Fibroblast of pulmonary artery (primary cell): ENCODE measurements at regions not wholly inside any gene's neighbourhood (a gene's known extent, or its start where the extent isn't known, plus 50 kb on each side); places are given as distances from the start of the nearest gene placed in this dataset.

Source experiments
- DNase-seq: peaks from one replicate; pipeline ENCODE4 v3.0.0-alpha.2; 2010; ENCODE audit warnings: low read depth
- H3K4me3 ChIP-seq: replicated peaks from 2 replicates; pipeline ENCODE4 v1.5.1; 2011; ENCODE audit warnings: low read depth, mild to moderate bottlenecking, control low read depth, low read length, moderate library complexity
- TF ChIP-seq, protein P1 (sequence below): IDR thresholded peaks from 2 replicates; pipeline ENCODE4 v1.5.1; 2011; ENCODE audit warnings: mild to moderate bottlenecking, control low read depth, low read length, inconsistent platforms; ENCODE audit errors: missing control alignments

DNA sequence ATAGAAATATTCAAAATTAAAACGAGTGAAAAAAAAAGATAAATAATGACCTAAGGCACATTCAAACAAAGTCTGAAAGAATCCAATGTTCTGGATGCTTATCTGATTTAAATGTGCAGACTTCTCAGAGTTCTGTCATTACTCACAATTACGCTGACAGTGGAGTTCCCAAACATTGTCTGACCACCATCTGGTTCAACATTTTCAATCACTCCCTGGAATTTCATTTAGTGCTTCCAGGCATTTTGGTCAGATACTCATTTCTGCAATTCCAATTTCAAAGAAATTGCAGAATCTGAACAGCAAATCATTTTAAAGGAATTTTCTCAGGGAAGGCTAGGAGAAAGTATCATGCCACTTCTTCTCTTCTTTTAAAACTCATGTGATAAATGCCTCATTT is 398.2 kb upstream of the PDE3A start:
- TF ChIP-seq, protein P1, sequence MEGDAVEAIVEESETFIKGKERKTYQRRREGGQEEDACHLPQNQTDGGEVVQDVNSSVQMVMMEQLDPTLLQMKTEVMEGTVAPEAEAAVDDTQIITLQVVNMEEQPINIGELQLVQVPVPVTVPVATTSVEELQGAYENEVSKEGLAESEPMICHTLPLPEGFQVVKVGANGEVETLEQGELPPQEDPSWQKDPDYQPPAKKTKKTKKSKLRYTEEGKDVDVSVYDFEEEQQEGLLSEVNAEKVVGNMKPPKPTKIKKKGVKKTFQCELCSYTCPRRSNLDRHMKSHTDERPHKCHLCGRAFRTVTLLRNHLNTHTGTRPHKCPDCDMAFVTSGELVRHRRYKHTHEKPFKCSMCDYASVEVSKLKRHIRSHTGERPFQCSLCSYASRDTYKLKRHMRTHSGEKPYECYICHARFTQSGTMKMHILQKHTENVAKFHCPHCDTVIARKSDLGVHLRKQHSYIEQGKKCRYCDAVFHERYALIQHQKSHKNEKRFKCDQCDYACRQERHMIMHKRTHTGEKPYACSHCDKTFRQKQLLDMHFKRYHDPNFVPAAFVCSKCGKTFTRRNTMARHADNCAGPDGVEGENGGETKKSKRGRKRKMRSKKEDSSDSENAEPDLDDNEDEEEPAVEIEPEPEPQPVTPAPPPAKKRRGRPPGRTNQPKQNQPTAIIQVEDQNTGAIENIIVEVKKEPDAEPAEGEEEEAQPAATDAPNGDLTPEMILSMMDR, result no peak
- no peak overlapping the region for H3K4me3 ChIP-seq
- peak; percentile 80 for DNase-seq

DNA sequence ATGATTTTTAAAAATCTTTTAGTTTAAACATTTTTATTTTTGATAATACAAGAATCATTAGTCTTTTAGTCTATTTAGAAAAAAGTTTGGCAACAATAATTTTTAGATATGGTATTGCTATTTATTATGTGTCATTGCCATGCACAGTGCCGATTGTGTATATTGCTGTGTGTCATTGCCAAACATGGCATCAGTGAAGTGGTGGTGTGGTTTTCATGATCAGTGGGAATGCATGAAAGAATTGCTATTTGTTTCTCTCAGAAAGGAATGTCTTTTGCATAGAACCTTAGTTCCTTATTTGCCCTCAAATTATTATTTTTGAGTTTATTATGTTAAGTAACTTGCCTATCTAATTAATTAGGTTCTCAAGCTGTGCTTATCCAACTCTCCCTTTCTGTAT is 397.5 kb upstream of the PDE3A start:
- DNase-seq, result no peak
- TF ChIP-seq, protein P1, result no peak

DNA sequence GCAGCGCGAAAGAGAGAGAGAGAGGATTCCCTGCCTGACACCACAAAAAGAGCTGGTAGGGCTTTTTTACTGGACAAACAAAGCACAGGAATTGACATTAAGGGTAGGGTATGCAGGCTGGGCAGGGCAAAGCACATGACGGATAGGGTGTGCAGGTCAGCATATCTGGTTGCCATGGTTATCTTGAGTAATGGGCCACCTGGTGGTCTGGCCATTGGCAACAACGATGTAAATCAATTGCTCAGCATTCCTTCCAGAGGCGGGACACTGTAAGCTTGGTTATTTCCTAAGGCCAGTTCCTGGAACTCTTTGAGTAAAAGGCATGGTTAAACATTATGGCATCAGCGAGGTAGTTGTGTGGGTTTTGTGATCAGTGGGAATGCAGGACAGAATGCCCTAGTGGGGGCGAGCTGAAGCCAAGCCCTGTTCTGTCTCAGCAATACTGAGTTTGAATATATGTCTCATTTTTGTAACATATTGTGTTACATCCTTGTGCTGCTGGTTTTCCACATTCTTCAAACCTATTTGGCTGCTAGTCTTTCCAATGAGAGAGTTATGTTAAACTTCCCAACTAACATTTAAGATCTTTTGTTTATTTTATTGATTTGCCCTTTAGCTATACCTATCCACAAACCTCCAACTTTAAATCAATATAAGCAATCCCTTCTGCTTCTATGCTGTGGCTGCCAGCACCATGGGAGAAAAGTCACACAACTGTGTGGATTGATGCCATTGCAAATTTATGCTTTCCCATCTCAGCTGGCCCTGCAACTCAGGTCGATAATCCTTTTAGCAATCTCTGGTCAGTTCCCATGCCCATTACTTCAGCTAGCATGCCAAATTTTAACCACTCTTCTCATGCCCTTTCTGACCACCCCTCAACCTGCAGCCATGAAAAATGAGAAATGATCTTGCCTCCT is 396.7 kb upstream of the PDE3A start:
- H3K4me3 ChIP-seq, result no peak overlapping the region
- peak; percentile 48 for DNase-seq
- TF ChIP-seq, protein P1, result no peak

More for the DNA sequence above, 397.5 kb upstream of the PDE3A start:
- H3K4me3 ChIP-seq, result no peak overlapping the region

DNA sequence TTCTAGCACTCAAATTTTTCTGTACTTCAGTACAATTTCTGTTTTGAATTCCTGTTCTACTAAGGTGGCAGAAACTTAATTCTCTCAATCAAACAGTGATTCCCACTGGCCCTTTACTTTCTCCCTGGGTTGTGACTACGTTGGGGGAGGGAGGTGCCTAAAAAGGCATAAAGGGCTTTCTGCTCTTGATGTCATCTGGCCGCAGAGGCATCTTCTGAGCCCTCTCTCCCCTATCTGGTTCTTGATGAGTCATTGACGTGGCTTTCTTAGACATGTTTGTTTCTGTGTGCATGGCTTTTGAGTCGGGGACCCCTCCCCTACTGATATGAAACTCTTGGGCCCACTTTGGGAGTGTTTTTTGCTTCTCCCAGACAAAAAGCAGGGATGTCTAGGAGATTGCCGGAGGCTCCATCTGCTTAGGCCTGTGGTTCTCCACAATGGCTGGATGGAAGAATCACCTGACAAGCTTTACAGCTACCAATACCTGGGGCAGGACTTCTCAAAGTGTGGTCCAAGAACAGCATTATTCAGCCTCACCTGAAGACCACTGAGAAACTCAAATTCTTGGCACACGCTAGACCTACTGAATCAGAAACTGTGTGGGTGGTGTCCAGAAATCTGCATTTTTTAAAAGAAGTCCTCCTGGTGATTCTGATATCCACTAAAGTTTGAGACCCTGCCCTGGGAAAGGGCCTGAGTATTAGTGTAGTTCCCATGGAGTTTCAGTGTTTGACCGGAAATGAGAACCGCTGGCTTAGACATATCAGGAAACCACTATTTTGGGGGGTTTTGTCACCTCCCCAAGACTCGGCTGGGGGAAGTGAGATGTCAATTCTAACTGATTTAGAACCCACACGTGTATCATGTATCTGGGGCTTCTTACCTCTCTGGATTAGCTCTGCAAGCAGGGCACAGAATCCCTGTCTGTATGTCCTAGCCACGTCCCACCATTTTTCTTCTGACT is 395.7 kb upstream of the PDE3A start:
- DNase-seq, result no peak
- H3K4me3 ChIP-seq, result no peak overlapping the region
- TF ChIP-seq, protein P1, result no peak

DNA sequence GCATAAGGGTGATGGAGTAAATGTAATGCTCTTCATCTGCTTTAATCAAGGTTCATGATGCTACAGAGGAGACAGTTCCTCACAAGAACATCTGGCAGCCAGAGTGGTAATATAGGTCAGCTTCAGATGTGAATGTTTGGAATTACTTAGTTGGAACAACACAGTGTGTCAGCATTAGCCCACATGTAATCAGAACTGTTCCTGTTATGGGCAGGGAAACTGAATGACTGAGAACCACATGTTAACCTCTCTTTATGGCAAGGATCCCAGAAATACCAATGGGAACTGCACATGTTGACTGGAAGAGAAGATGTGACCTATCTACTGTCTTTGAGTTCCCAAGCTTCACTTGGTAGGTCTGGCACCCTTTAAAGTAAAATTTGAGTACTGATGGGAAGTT is 390.1 kb upstream of the PDE3A start:
- H3K4me3 ChIP-seq, result no peak overlapping the region
- peak; percentile 89 for DNase-seq
- TF ChIP-seq, protein P1, result no peak

DNA sequence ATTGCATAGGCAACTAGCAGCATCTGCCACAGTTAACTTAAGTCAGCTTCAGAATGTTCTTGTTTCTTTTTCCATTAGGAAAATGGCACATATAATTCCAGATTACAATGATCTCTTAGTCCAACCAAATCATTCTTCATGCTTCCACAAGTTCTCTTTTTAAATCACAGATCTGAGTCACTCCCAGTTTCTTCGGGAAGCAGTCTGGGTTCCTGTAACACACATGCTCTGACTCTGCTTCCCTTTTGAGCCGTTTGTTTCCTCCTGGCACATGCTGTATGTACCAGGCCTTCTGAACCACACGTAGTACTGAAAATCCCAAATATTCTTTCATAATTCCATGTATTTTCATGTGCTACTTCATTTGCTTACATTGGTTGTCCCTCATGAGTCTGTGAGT is 388.8 kb upstream of the PDE3A start:
- TF ChIP-seq, protein P1, result no peak
- no peak for DNase-seq
- no peak overlapping the region for H3K4me3 ChIP-seq
